Thoracic aorta (tissue), 2 donors: ENCODE measurements at regions not wholly inside any gene's neighbourhood (a gene's known extent, or its start where the extent isn't known, plus 50 kb on each side); places are given as distances from the start of the nearest gene placed in this dataset.
"Not testable (repeated sequence)": the region's sequence is repeated elsewhere in the genome, so short reads cannot be mapped to it uniquely, and the experiment has no call there.

Experiments used
- ATAC-seq: fragments of 150-250 bp; one replicate; pipeline ENCODE4 v1.8.0; 2017; ENCODE audit warnings: low read depth; ENCODE audit not compliant: insufficient number of reproducible peaks, low FRiP score
- DNase-seq: peaks from one replicate; pipeline ENCODE4 v3.0.0-alpha.2; 2020; ENCODE audit warnings: low spot score
- H3K27ac ChIP-seq, 2 donors: fragments of 200-600 bp; sonication (generic); 1 replicate in 1 of 2; 2 replicates in 1 of 2; pipeline ENCODE4 v1.5.1; 2016; ENCODE audit warnings: mild to moderate bottlenecking in 2 of 2, moderate library complexity in 2 of 2
- H3K27me3 ChIP-seq: fragments of 200-600 bp; sonication (generic); replicated peaks from 2 replicates; pipeline ENCODE4 v1.6.0; 2016; ENCODE audit warnings: mild to moderate bottlenecking; ENCODE audit not compliant: insufficient read depth
- H3K36me3 ChIP-seq: fragments of 200-600 bp; sonication (generic); one replicate; pipeline ENCODE4 v1.5.1; 2016
- H3K4me1 ChIP-seq, 2 donors: fragments of 200-600 bp; sonication (generic); 1 replicate in 1 of 2; 2 replicates in 1 of 2; pipeline versions ENCODE4 v1.5.1 to v1.6.0; 2016; ENCODE audit warnings: low read depth in 2 of 2, mild to moderate bottlenecking in 1 of 2; ENCODE audit not compliant: control insufficient read depth in 1 of 2
- H3K4me3 ChIP-seq: fragments of 200-600 bp; sonication (generic); 2 replicates; pipeline ENCODE4 v1.5.1; 2016; ENCODE audit warnings: mild to moderate bottlenecking
- H3K9me3 ChIP-seq: fragments of 200-600 bp; sonication (generic); 2 replicates; pipeline ENCODE4 v1.5.1; 2016
- TF ChIP-seq, protein P1 (sequence below): fragments of 200-600 bp; sonication (generic); IDR thresholded peaks from one replicate; pipeline ENCODE4 v1.5.1; 2019; ENCODE audit warnings: antibody characterized with exemption

DNA sequence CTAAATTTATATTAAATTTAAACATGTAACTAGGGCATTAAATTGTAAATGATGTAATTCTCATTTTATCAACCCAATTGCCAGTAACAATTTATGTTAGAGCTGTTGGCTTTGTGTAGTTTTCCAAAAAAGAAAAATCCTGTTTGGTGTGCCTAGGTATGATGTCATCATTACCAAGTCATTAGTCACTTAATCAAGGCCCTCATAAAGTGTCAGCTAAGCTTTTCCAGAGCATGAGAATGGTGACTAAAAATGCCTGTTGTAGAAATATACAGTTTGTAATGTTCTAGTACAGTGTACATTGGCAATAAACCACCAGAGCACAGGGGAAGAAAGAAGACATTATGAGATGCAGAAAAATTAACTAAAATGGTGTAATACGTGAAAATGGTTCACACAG, 593.8 kb upstream of the ANKRD30A start:
- no peak for DNase-seq
- Histone ChIP-seq H3K27me3 (no peaks in the 10 kb centered on the region), H3K4me3 (no peak overlapping the region), H3K27ac (no peak overlapping the region), H3K36me3 (no peaks in the 10 kb centered on the region), H3K4me1 (no peaks in the 10 kb centered on the region), H3K9me3 (peaks cover 9% of the 10 kb centered on the region)
- TF ChIP-seq, protein P1, sequence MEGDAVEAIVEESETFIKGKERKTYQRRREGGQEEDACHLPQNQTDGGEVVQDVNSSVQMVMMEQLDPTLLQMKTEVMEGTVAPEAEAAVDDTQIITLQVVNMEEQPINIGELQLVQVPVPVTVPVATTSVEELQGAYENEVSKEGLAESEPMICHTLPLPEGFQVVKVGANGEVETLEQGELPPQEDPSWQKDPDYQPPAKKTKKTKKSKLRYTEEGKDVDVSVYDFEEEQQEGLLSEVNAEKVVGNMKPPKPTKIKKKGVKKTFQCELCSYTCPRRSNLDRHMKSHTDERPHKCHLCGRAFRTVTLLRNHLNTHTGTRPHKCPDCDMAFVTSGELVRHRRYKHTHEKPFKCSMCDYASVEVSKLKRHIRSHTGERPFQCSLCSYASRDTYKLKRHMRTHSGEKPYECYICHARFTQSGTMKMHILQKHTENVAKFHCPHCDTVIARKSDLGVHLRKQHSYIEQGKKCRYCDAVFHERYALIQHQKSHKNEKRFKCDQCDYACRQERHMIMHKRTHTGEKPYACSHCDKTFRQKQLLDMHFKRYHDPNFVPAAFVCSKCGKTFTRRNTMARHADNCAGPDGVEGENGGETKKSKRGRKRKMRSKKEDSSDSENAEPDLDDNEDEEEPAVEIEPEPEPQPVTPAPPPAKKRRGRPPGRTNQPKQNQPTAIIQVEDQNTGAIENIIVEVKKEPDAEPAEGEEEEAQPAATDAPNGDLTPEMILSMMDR, result no peak
- ATAC-seq, result no peak

DNA sequence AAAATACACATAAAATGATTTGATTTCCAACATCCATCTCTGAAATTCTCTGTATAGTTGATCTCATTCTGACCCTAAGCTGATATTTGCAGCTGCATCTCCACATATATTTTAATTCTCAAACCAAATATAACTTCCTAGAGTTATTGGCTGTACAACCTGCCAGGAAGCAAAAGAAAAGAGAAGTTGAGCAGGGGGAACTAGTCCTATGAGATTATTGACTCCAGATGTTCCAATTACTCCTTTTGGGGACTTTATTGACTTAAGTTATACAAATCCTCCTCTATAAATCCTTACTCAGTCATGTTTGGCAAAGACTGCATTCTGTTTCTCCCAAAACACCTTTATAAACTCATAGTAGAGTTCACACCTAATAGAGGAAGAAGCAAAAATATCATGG, 599.4 kb upstream of the ANKRD30A start:
- H3K4me1 ChIP-seq, result no peaks in the 10 kb centered on the region
- DNase-seq, result no peak
- H3K27me3 ChIP-seq, result no peaks in the 10 kb centered on the region
- no peak for ATAC-seq
- H3K36me3 ChIP-seq, result no peaks in the 10 kb centered on the region
- no peak overlapping the region for H3K4me3 ChIP-seq
- TF ChIP-seq, protein P1, result no peak
- peaks cover 9% of the 10 kb centered on the region for H3K9me3 ChIP-seq
- H3K27ac ChIP-seq, result no peak overlapping the region

DNA sequence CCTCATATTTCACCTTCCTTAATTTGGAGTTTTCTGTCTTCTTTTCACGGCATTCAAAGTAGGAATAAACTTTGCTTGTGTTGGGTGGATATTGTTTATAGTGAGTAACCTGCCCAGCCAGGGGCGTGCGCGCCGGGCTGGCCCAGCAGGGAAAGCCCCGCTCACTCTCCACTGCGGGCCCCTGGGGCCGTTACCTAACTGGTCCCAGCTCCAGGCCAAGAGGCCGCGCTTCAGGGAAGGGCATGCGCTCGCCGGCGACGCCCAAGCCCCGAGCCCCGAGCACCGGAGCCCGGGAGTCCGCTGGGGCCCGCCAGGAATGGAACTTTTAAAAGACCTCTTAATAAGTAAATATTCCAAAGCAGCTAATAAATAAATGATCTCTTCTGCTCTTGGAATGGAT, 601.3 kb upstream of the ANKRD30A start:
- not testable (repeated sequence) for H3K36me3 ChIP-seq, DNase-seq, H3K9me3 ChIP-seq, H3K27ac ChIP-seq, ATAC-seq, H3K27me3 ChIP-seq, H3K4me3 ChIP-seq, H3K4me1 ChIP-seq

DNA sequence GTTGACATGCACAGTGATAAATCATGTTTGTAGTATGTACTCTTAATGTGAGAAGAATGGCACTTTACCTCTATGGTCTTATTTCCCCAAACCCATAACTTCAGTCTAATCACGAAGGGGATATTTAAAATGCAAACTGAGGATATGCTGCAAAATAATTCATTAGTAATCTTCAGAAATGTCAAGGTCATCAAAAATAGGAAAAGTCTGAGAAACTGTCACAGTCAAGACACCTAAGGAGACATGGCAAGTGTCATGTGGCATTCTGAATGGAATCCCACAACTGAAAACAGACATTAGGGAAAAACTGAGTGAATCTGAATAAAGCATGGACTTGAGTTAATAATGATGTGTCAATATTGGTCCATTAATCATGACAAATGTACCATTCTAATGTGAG, 605.5 kb upstream of the ANKRD30A start:
- H3K4me3 ChIP-seq, result no peak overlapping the region
- ATAC-seq, result no peak
- no peaks in the 10 kb centered on the region for H3K27me3 ChIP-seq
- no peak overlapping the region for H3K27ac ChIP-seq
- TF ChIP-seq, protein P1, result no peak
- no peak for DNase-seq
- H3K9me3 ChIP-seq, result no peaks in the 10 kb centered on the region
- H3K36me3 ChIP-seq, result no peaks in the 10 kb centered on the region
- H3K4me1 ChIP-seq, result no peaks in the 10 kb centered on the region

DNA sequence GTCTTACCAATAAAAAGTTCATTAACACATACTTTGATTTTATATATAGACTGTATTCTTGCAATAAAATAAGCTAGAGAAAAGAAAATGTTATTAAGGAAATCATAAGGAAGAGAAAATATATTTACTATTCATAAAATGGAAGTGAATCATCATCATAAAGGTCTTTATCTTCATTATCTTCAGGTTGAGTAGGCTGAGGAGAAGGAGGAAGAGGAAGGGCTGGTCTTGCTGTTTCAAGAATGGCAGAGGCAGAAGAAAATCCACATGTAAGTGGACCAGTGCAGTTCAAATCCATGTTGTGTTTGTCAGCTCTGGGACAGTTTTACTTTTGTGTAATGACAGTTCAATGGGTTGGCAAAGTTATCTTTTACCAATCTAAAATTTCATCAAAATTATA, 609.1 kb upstream of the ANKRD30A start:
- Histone ChIP-seq H3K36me3 (no peaks in the 10 kb centered on the region), H3K27me3 (no peaks in the 10 kb centered on the region), H3K4me3 (no peak overlapping the region), H3K27ac (no peak overlapping the region), H3K9me3 (no peaks in the 10 kb centered on the region), H3K4me1 (peaks cover 0 to 6% of the 10 kb centered on the region in 2 donors)
- DNase-seq (no peak), ATAC-seq (no peak)
- TF ChIP-seq, protein P1, result no peak

DNA sequence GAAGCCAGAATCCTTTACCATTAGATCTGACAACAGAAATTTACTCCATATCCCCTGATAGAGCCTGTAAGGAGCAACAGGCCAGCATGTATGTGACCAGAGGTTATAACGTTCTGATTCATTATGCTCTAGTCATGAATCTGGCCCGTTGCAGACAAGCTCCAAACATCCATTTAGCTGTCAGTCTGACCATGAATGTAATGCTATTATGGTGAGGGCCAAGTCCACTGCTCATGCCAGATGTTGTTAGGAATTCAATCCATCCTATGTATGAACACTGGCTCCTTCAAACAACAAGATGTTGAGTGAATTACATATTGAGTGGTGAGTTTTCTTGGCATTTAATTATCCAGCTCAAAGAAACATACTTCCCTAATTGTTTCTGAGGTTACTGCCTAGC, 610.1 kb upstream of the ANKRD30A start:
- H3K36me3 ChIP-seq, result no peaks in the 10 kb centered on the region
- no peak overlapping the region for H3K27ac ChIP-seq
- TF ChIP-seq, protein P1, result no peak
- H3K27me3 ChIP-seq, result no peaks in the 10 kb centered on the region
- no peak for ATAC-seq
- no peak for DNase-seq
- H3K4me3 ChIP-seq, result no peak overlapping the region
- peaks cover 0 to 6% of the 10 kb centered on the region in 2 donors for H3K4me1 ChIP-seq
- no peaks in the 10 kb centered on the region for H3K9me3 ChIP-seq
